Smooth muscle cell (in vitro differentiated cells): ENCODE measurements at regions not wholly inside any gene's neighbourhood (a gene's known extent, or its start where the extent isn't known, plus 50 kb on each side); places are given as distances from the start of the nearest gene placed in this dataset.
"Not testable (repeated sequence)": the region's sequence is repeated elsewhere in the genome, so short reads cannot be mapped to it uniquely, and the experiment has no call there.

Experiments used
- DNase-seq: peaks from one replicate; lab custom pipeline; 2025; ENCODE audit not compliant: unreplicated experiment; lab: John Stamatoyannopoulos, UW
- H2AFZ ChIP-seq: fragments of 200-600 bp; sonication (generic); 2 replicates; pipeline ENCODE4 v1.6.0; 2016; ENCODE audit warnings: antibody characterized with exemption, low read depth, mild to moderate bottlenecking
- H3F3A ChIP-seq: fragments of 200-600 bp; sonication (generic); 2 replicates; pipeline ENCODE4 v1.6.0; 2017; ENCODE audit warnings: antibody characterized with exemption, low read depth
- H3K27ac ChIP-seq: fragments of 200-600 bp; sonication (generic); 2 replicates; pipeline ENCODE4 v1.5.1; 2016; ENCODE audit warnings: low read depth, mild to moderate bottlenecking
- H3K27me3 ChIP-seq: fragments of 200-600 bp; sonication (generic); 2 replicates; pipeline ENCODE4 v1.6.1; 2016; ENCODE audit warnings: low read depth, mild to moderate bottlenecking
- H3K36me3 ChIP-seq: fragments of 200-600 bp; sonication (generic); 2 replicates; pipeline ENCODE4 v1.5.1; 2016; ENCODE audit warnings: low read depth
- H3K4me1 ChIP-seq: fragments of 200-600 bp; sonication (generic); 2 replicates; pipeline ENCODE4 v1.5.1; 2016; ENCODE audit warnings: low read depth
- H3K4me2 ChIP-seq: fragments of 200-600 bp; sonication (generic); 2 replicates; pipeline ENCODE4 v1.6.0; 2016; ENCODE audit warnings: mild to moderate bottlenecking
- H3K4me3 ChIP-seq: fragments of 200-600 bp; sonication (generic); 2 replicates; pipeline ENCODE4 v1.5.1; 2016; ENCODE audit warnings: mild to moderate bottlenecking
- H3K79me2 ChIP-seq: fragments of 200-600 bp; sonication (generic); 2 replicates; pipeline ENCODE4 v1.6.0; 2016; ENCODE audit warnings: low read depth, mild to moderate bottlenecking
- H3K9ac ChIP-seq: fragments of 200-600 bp; sonication (generic); 2 replicates; pipeline ENCODE4 v1.6.0; 2016; ENCODE audit warnings: low read depth
- H3K9me3 ChIP-seq: fragments of 200-600 bp; sonication (generic); replicated peaks from 2 replicates; pipeline ENCODE4 v1.5.1; 2016; ENCODE audit warnings: low read depth
- H4K20me1 ChIP-seq: fragments of 200-600 bp; sonication (generic); 2 replicates; pipeline ENCODE4 v1.6.0; 2016; ENCODE audit warnings: low read depth
- CTCF ChIP-seq: fragments of 200-600 bp; sonication (generic); IDR thresholded peaks from 2 replicates; pipeline ENCODE4 v1.5.1; 2017; ENCODE audit warnings: borderline replicate concordance, mild to moderate bottlenecking, antibody characterized with exemption; ENCODE audit not compliant: insufficient read depth, poor library complexity, severe bottlenecking
- WGBS: methylation state at CpG from one replicate; pipeline ENCODE4 v1.1.7; 2016; ENCODE audit warnings: low lambda C conversion rate; 5-methylcytosine and 5-hydroxymethylcytosine counted together

GRCh38 chr20:29086938-29087337 lies 2170.5 kb upstream of the DEFB115 start:
- no peak overlapping the region for H3K4me2 ChIP-seq
- H3K9me3 ChIP-seq = peaks cover 8% of the 10 kb centered on the region
- no peaks in the 10 kb centered on the region for H3K27me3 ChIP-seq
- H2AFZ ChIP-seq = no peak overlapping the region
- H3K4me1 ChIP-seq = no peaks in the 10 kb centered on the region
- no peak for DNase-seq
- no peaks in the 10 kb centered on the region for H4K20me1 ChIP-seq
- no peaks in the 10 kb centered on the region for H3K79me2 ChIP-seq
- H3K4me3 ChIP-seq = no peak overlapping the region
- 81% methylated on average over 2 of the region's 2 CpGs for WGBS
- no peak overlapping the region for H3K27ac ChIP-seq
- no peak overlapping the region for H3K9ac ChIP-seq
- no peak for TF ChIP-seq CTCF
- no peaks in the 10 kb centered on the region for H3K36me3 ChIP-seq
- no peaks in the 10 kb centered on the region for H3F3A ChIP-seq

GRCh38 chr20:29087887-29088286 lies 2169.6 kb upstream of the DEFB115 start:
- 100% methylated on average over 1 of the region's 3 CpGs for WGBS

GRCh38 chr20:29088472-29088871 lies 2169.0 kb upstream of the DEFB115 start:
- H3K4me3 ChIP-seq, H3K27ac ChIP-seq, H3F3A ChIP-seq, H3K4me2 ChIP-seq, H4K20me1 ChIP-seq, H3K36me3 ChIP-seq, H3K9ac ChIP-seq, H3K79me2 ChIP-seq, H2AFZ ChIP-seq, DNase-seq, H3K4me1 ChIP-seq, H3K27me3 ChIP-seq: not testable (repeated sequence)
- peaks cover 13% of the 10 kb centered on the region for H3K9me3 ChIP-seq
- WGBS = 52% methylated on average over 2 of the region's 2 CpGs

More at GRCh38 chr20:29087887-29088286, 2169.6 kb upstream of the DEFB115 start:
- H3K27me3 ChIP-seq, H3K4me2 ChIP-seq, H3K27ac ChIP-seq, H3K9me3 ChIP-seq, H3K4me3 ChIP-seq, H3K79me2 ChIP-seq, H4K20me1 ChIP-seq, H3K4me1 ChIP-seq, H2AFZ ChIP-seq, H3K9ac ChIP-seq, H3K36me3 ChIP-seq, DNase-seq, H3F3A ChIP-seq: not testable (repeated sequence)

GRCh38 chr20:29089409-29089808 lies 2168.1 kb upstream of the DEFB115 start:
- not testable (repeated sequence) for H3K79me2 ChIP-seq, H2AFZ ChIP-seq, H3K27ac ChIP-seq, H3K9ac ChIP-seq, H3K36me3 ChIP-seq, H3K27me3 ChIP-seq, H4K20me1 ChIP-seq, H3K4me3 ChIP-seq, H3K4me1 ChIP-seq, H3K4me2 ChIP-seq, DNase-seq, H3F3A ChIP-seq
- H3K9me3 ChIP-seq = peaks cover 10% of the 10 kb centered on the region
- WGBS = 47% methylated on average over 3 of the region's 3 CpGs

- not testable (repeated sequence) for H3K36me3 ChIP-seq, H3K4me2 ChIP-seq, H3K4me3 ChIP-seq, H3K9ac ChIP-seq, H2AFZ ChIP-seq, H3K27me3 ChIP-seq, H3F3A ChIP-seq, DNase-seq, H3K4me1 ChIP-seq, H3K27ac ChIP-seq, H4K20me1 ChIP-seq, H3K79me2 ChIP-seq
- H3K9me3 ChIP-seq = peaks cover 10% of the 10 kb centered on the region
Observed at GRCh38 chr20:29093958-29094357, 2163.5 kb upstream of the DEFB115 start.

- H3K4me2 ChIP-seq, H3K4me1 ChIP-seq, H3K27me3 ChIP-seq, H3K79me2 ChIP-seq, H3K9ac ChIP-seq, H2AFZ ChIP-seq, H4K20me1 ChIP-seq, DNase-seq, H3K27ac ChIP-seq, H3K9me3 ChIP-seq, H3K4me3 ChIP-seq, H3K36me3 ChIP-seq, H3F3A ChIP-seq: not testable (repeated sequence)
- 52% methylated on average over 1 of the region's 1 CpG for WGBS
Observed at GRCh38 chr20:29096695-29097094, 2160.8 kb upstream of the DEFB115 start.

GRCh38 chr20:29107884-29108283 lies 2149.6 kb upstream of the DEFB115 start:
- H3K4me3 ChIP-seq, H3K79me2 ChIP-seq, H3K9ac ChIP-seq, H3K36me3 ChIP-seq, DNase-seq, H3K27me3 ChIP-seq, H3F3A ChIP-seq, H3K4me1 ChIP-seq, H3K4me2 ChIP-seq, H2AFZ ChIP-seq, H3K27ac ChIP-seq, H4K20me1 ChIP-seq, H3K9me3 ChIP-seq: not testable (repeated sequence)
- 70% methylated on average over 6 of the region's 6 CpGs for WGBS

- not testable (repeated sequence) for H2AFZ ChIP-seq, H3K9me3 ChIP-seq, H3K27ac ChIP-seq, H3K27me3 ChIP-seq, H3K4me3 ChIP-seq, H3F3A ChIP-seq, H3K4me1 ChIP-seq, DNase-seq, H3K4me2 ChIP-seq, H3K36me3 ChIP-seq, H4K20me1 ChIP-seq, H3K9ac ChIP-seq, H3K79me2 ChIP-seq
- WGBS = 69% methylated on average over 2 of the region's 2 CpGs
Observed at GRCh38 chr20:29109386-29109785, 2148.1 kb upstream of the DEFB115 start.
